GM21619 (cell line): ENCODE measurements at regions not wholly inside any gene's neighbourhood (a gene's known extent, or its start where the extent isn't known, plus 50 kb on each side); places are given as distances from the start of the nearest gene placed in this dataset.

Experiments used
- ATAC-seq: cut with Tn5 transposase; IDR thresholded peaks from one replicate; pipeline ENCODE4 v1.9.1; 2021; ENCODE audit not compliant: unreplicated experiment

DNA sequence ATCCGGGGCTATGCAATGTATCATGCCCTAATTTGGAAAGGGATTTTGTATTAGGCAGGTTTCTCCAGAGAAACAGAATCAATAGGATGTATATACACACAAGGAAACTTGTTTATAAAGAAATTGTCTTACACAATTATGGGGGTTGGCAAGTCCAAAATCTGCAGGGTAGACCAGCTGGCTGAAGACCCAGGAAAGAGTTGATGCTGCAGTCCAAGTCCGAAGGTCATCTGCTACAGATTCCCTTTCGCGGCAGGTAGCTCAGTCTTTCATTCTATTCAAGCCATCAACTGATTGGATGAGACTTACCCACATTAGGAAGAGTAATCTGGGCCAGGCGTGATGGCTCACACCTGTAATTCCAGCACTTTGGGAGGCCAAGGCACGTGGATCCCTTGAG, 54.6 kb upstream of the CXADR start:
- no peak for ATAC-seq

DNA sequence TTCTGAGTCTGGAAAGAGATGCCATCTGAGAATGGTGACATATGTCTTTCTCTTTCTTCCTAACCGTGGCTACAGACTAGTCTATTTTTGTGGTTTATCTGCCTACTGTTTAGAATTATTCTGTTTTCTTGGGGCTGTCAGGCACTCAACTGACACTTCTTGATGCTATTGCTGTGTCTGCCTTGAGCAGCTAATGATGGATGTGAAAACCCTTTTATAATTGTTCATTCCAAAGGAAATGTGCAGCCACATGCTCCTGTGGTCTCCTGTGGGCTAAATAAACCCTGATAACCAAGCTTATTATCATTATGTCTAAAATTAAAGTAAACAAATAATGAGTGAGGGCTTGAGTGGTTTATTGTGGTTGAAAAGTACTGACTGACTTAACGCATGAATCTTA, 52.7 kb upstream of the CXADR start:
- ATAC-seq = no peak

DNA sequence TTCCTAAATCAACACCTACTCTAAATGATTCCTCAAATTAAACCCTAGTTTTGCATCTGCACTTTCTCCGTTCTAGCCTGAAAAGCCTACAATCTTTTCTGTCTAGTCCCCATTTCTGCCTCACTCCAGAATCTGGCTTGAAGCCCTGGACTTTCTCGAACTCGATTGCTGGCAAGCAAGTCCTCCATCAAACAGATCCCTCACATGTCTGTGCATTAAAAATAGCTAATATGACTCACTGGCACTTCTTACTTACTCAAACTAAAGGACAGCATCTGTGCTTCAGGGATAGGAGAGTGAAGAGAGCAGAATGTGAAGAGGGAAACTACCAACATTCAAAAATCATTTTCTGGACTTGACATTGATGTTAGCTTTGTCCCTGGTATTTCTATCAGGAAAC, 51.8 kb upstream of the CXADR start:
- no peak for ATAC-seq

DNA sequence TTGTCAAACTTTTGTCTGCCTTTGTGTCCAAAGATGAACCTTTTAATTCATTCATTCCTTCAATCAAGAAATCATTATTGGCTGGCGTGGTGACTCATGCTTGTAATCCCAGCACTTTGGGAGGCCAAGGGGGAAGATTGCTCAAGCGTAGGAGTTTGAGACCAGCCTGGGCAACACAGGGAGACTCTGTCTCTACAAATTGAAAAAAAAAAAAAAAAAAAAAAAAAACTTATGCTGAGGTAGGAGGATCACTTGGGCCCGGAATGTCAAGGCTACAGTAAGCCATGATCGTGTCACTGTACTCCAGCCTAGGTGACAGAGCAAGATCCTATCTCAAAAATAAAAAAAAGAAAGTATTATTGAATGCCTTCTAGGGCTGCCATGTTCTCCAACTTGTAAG, 51.3 kb upstream of the CXADR start:
- no peak for ATAC-seq

DNA sequence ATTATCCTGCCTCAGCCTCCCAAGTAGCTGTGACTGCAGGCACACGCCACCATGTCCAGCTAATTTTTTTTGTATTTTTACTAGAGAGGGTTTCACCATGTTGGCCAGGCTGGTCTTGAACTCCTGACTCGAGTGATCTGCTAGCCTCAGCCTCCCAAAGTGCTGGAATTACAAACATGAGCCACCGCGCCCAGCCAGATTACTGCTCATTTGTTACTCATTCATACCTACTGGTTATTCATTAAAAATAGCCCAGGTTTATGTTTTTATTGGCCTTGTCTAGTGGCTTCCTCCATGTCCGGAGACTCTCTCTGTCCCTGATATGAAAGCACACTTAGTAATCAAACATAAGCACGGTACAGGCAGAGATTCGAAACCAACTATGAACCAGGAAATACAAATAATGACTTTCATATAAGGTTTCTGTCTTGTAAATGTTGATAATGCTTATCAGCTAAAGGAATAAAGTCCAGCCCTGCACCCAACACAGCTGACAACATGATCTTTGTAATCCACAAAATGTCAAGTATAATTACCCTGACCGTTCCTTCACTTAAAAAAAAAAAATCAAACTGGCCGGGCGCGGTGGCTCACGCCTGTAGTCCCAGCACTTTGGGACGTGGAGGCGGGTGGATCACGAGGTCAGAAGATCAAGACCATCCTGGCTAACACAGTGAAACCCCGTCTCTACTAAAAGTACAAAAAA, 50.4 kb upstream of the CXADR start:
- no peak for ATAC-seq
